ENCODE measurements at regions not wholly inside any gene's neighbourhood (a gene's known extent, or its start where the extent isn't known, plus 50 kb on each side); places are given as distances from the start of the nearest gene placed in this dataset.

- H3K4me1 ChIP-seq = no peaks in the 10 kb centered on the region
- TF ChIP-seq CTCF (IDR thresholded peaks at IDR 0.05) (no peak), EP300 (IDR thresholded peaks at IDR 0.05) (no peak), POLR2A (IDR thresholded peaks at IDR 0.05) (no peak)
- no peaks in the 10 kb centered on the region for H3K36me3 ChIP-seq
- no peak overlapping the region for H3K27ac ChIP-seq
- WGBS, 2 donors = 86 to 90% methylated on average over 5 of the region's 5 CpGs
- H3K9me3 ChIP-seq = peaks cover 0 to 5% (median 0%) of the 10 kb centered on the region in 4 donors
- DNase-seq (ENCODE audit: low spot score in 2 of 2) = no peak
- H3K27me3 ChIP-seq = no peaks in the 10 kb centered on the region
- no peak overlapping the region for H3K4me3 ChIP-seq
Measured at GRCh38 chr6:159564456-159564855, 128.6 kb downstream of the SOD2 start.

- Histone ChIP-seq H3K4me3 (no peak overlapping the region), H3K9me3 (no peaks in the 10 kb centered on the region), H3K4me1 (no peaks in the 10 kb centered on the region), H3K27ac (no peak overlapping the region), H3K36me3 (no peaks in the 10 kb centered on the region), H3K27me3 (no peaks in the 10 kb centered on the region)
- TF ChIP-seq POLR2A (IDR thresholded peaks at IDR 0.05) (no peak), EP300 (IDR thresholded peaks at IDR 0.05) (no peak), CTCF (IDR thresholded peaks at IDR 0.05) (no peak)
- DNase-seq (ENCODE audit: low spot score in 2 of 2) = no peak
- WGBS, 2 donors = 74% methylated on average over 4 of the region's 4 CpGs
Measured at GRCh38 chr6:159557031-159557430, 136.0 kb downstream of the SOD2 start.

GRCh38 chr6:159555082-159555875 lies 137.8 kb downstream of the SOD2 start:
- DNase-seq (ENCODE audit: low spot score in 2 of 2) = no peak
- no peaks in the 10 kb centered on the region for H3K27me3 ChIP-seq
- no peak overlapping the region for H3K27ac ChIP-seq
- 70% methylated on average over 5 of the region's 5 CpGs for WGBS, 2 donors
- no peak overlapping the region for H3K4me3 ChIP-seq
- H3K4me1 ChIP-seq = no peaks in the 10 kb centered on the region
- H3K9me3 ChIP-seq = no peaks in the 10 kb centered on the region
- TF ChIP-seq CTCF (IDR thresholded peaks at IDR 0.05) (no peak), EP300 (IDR thresholded peaks at IDR 0.05) (no peak), POLR2A (IDR thresholded peaks at IDR 0.05) (no peak)
- no peaks in the 10 kb centered on the region for H3K36me3 ChIP-seq

- Histone ChIP-seq H3K36me3 (no peaks in the 10 kb centered on the region), H3K4me1 (no peaks in the 10 kb centered on the region), H3K27ac (no peak overlapping the region), H3K27me3 (no peaks in the 10 kb centered on the region), H3K9me3 (no peaks in the 10 kb centered on the region), H3K4me3 (no peak overlapping the region)
- no peak for TF ChIP-seq POLR2A (IDR thresholded peaks at IDR 0.05)
- TF ChIP-seq EP300 (IDR thresholded peaks at IDR 0.05) = no peak
- no peak for TF ChIP-seq CTCF (IDR thresholded peaks at IDR 0.05)
- WGBS, 2 donors = 78 to 81% methylated on average over 2 of the region's 2 CpGs
- no peak for DNase-seq (ENCODE audit: low spot score in 2 of 2)
Measured at GRCh38 chr6:159541296-159541695, 151.7 kb downstream of the SOD2 start.

GRCh38 chr6:159540883-159541282 lies 152.2 kb downstream of the SOD2 start:
- Histone ChIP-seq H3K27ac (no peak overlapping the region), H3K36me3 (no peaks in the 10 kb centered on the region), H3K4me1 (no peaks in the 10 kb centered on the region), H3K9me3 (no peaks in the 10 kb centered on the region), H3K27me3 (no peaks in the 10 kb centered on the region), H3K4me3 (no peak overlapping the region)
- no peak for DNase-seq (ENCODE audit: low spot score in 2 of 2)
- 61 to 67% methylated on average over 6 of the region's 6 CpGs for WGBS, 2 donors
- TF ChIP-seq EP300 (IDR thresholded peaks at IDR 0.05) = no peak
- no peak for TF ChIP-seq CTCF (IDR thresholded peaks at IDR 0.05)
- no peak for TF ChIP-seq POLR2A (IDR thresholded peaks at IDR 0.05)

Measured in tibial nerve (tissue), 4 donors.